ENCODE measurements at regions not wholly inside any gene's neighbourhood (a gene's known extent, or its start where the extent isn't known, plus 50 kb on each side); places are given as distances from the start of the nearest gene placed in this dataset.

GRCh38 chr1:164433141-164433817 is 125.7 kb upstream of the PBX1 start:
- TF ChIP-seq, protein P1, sequence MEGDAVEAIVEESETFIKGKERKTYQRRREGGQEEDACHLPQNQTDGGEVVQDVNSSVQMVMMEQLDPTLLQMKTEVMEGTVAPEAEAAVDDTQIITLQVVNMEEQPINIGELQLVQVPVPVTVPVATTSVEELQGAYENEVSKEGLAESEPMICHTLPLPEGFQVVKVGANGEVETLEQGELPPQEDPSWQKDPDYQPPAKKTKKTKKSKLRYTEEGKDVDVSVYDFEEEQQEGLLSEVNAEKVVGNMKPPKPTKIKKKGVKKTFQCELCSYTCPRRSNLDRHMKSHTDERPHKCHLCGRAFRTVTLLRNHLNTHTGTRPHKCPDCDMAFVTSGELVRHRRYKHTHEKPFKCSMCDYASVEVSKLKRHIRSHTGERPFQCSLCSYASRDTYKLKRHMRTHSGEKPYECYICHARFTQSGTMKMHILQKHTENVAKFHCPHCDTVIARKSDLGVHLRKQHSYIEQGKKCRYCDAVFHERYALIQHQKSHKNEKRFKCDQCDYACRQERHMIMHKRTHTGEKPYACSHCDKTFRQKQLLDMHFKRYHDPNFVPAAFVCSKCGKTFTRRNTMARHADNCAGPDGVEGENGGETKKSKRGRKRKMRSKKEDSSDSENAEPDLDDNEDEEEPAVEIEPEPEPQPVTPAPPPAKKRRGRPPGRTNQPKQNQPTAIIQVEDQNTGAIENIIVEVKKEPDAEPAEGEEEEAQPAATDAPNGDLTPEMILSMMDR (IDR thresholded peaks at IDR 0.05): no peak
- intact Hi-C loops (cut with DNase I): no loop called here

DNA sequence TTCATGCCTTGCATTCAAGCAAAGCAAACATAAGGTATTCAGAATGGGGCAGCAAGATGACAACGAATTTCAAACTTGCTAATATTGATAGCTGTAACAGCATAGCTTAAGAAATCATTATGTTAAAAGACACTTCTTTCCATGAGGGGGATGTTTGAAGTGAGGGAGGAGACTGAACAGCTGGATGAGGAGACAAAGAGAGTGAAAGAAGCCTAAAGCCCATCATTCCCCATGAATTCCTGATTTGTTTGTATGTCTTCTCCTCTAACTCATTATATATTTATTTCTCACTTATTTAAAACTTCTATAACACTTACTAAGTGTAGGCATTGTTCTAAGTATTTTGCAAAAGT is 125.2 kb upstream of the PBX1 start:
- no peaks in the 10 kb centered on the region for H3K9me3 ChIP-seq
- no peak overlapping the region for H3K4me3 ChIP-seq
- no peak overlapping the region for H3K27ac ChIP-seq
- no peak for DNase-seq
- intact Hi-C loops (cut with DNase I): no loop called here
- no peaks in the 10 kb centered on the region for H3K36me3 ChIP-seq
- no peaks in the 10 kb centered on the region for H3K4me1 ChIP-seq
- TF ChIP-seq, protein P1 (IDR thresholded peaks at IDR 0.05): no peak
- no peak overlapping the region for H3K9ac ChIP-seq (ENCODE audit: low read depth in 2 of 2, low read length in 2 of 2)
- H3K27me3 ChIP-seq: no peaks in the 10 kb centered on the region

More at GRCh38 chr1:164433141-164433817, 125.7 kb upstream of the PBX1 start:
- Histone ChIP-seq H3K36me3 (no peaks in the 10 kb centered on the region), H3K9me3 (no peaks in the 10 kb centered on the region), H3K27ac (no peak overlapping the region), H3K9ac (ENCODE audit: low read depth in 2 of 2, low read length in 2 of 2) (no peak overlapping the region), H3K4me1 (no peaks in the 10 kb centered on the region), H3K4me3 (no peak overlapping the region), H3K27me3 (no peaks in the 10 kb centered on the region)
- no peak for DNase-seq

GRCh38 chr1:164440232-164440631 is 118.8 kb upstream of the PBX1 start:
- H3K27ac ChIP-seq: no peak overlapping the region
- H3K4me3 ChIP-seq: no peak overlapping the region
- H3K36me3 ChIP-seq: no peaks in the 10 kb centered on the region
- H3K27me3 ChIP-seq: no peaks in the 10 kb centered on the region
- TF ChIP-seq, protein P1 (IDR thresholded peaks at IDR 0.05): no peak
- H3K9ac ChIP-seq (ENCODE audit: low read depth in 2 of 2, low read length in 2 of 2): no peak overlapping the region
- no peaks in the 10 kb centered on the region for H3K4me1 ChIP-seq
- intact Hi-C loops (cut with DNase I): no loop called here
- no peak for DNase-seq
- H3K9me3 ChIP-seq: no peaks in the 10 kb centered on the region

- intact Hi-C loops (cut with DNase I): no loop called here
Measured at GRCh38 chr1:164443166-164443565, 115.8 kb upstream of the PBX1 start.

GRCh38 chr1:164443836-164444235 is 115.1 kb upstream of the PBX1 start:
- H3K27me3 ChIP-seq: no peaks in the 10 kb centered on the region
- intact Hi-C loops (cut with DNase I): no loop called here
- no peaks in the 10 kb centered on the region for H3K4me1 ChIP-seq
- H3K9ac ChIP-seq (ENCODE audit: low read depth in 2 of 2, low read length in 2 of 2): no peak overlapping the region
- no peaks in the 10 kb centered on the region for H3K9me3 ChIP-seq
- no peak overlapping the region for H3K27ac ChIP-seq
- no peak overlapping the region for H3K4me3 ChIP-seq
- no peaks in the 10 kb centered on the region for H3K36me3 ChIP-seq
- TF ChIP-seq, protein P1 (IDR thresholded peaks at IDR 0.05): no peak
- no peak for DNase-seq

More at GRCh38 chr1:164443166-164443565, 115.8 kb upstream of the PBX1 start:
- H3K27ac ChIP-seq: no peak overlapping the region
- H3K4me1 ChIP-seq: no peaks in the 10 kb centered on the region
- TF ChIP-seq, protein P1 (IDR thresholded peaks at IDR 0.05): no peak
- DNase-seq: no peak
- no peaks in the 10 kb centered on the region for H3K27me3 ChIP-seq
- no peak overlapping the region for H3K9ac ChIP-seq (ENCODE audit: low read depth in 2 of 2, low read length in 2 of 2)
- H3K36me3 ChIP-seq: no peaks in the 10 kb centered on the region
- no peaks in the 10 kb centered on the region for H3K9me3 ChIP-seq
- H3K4me3 ChIP-seq: no peak overlapping the region
